Loucy (cell line): ENCODE measurements at regions not wholly inside any gene's neighbourhood (a gene's known extent, or its start where the extent isn't known, plus 50 kb on each side); places are given as distances from the start of the nearest gene placed in this dataset.

ENCODE experiments used
- H2AFZ ChIP-seq: fragments of 200-600 bp; sonication (generic); 2 replicates; pipeline ENCODE4 v1.6.0; 2016; ENCODE audit warnings: antibody characterized with exemption, mild to moderate bottlenecking, low read length, moderate library complexity
- H3F3A ChIP-seq: fragments of 200-600 bp; 2 replicates; pipeline ENCODE4 v1.6.0; 2016; ENCODE audit warnings: antibody characterized with exemption, low read depth, mild to moderate bottlenecking
- H3K27me3 ChIP-seq: fragments of 200-600 bp; sonication (generic); 2 replicates; pipeline ENCODE4 v1.6.1; 2014; ENCODE audit warnings: low read length, mild to moderate bottlenecking; ENCODE audit not compliant: insufficient read depth, poor library complexity, severe bottlenecking
- H3K36me3 ChIP-seq: fragments of 200-600 bp; sonication (generic); 2 replicates; pipeline ENCODE4 v1.6.1; 2016; ENCODE audit warnings: low read length; ENCODE audit not compliant: insufficient read depth
- H3K4me1 ChIP-seq: fragments of 200-600 bp; sonication (generic); 2 replicates; pipeline ENCODE4 v1.5.1; 2014; ENCODE audit warnings: low read length, mild to moderate bottlenecking; ENCODE audit not compliant: insufficient read depth, poor library complexity, severe bottlenecking
- H3K4me2 ChIP-seq: fragments of 200-600 bp; sonication (generic); 2 replicates; pipeline ENCODE4 v1.6.0; 2014; ENCODE audit warnings: antibody characterized with exemption, low read length, low read depth, mild to moderate bottlenecking; ENCODE audit not compliant: poor library complexity, severe bottlenecking
- H3K4me3 ChIP-seq: fragments of 200-600 bp; sonication (generic); 2 replicates; pipeline ENCODE4 v1.5.1; 2014; ENCODE audit warnings: low read length, mild to moderate bottlenecking, mixed read lengths; ENCODE audit not compliant: poor library complexity, severe bottlenecking
- H3K79me2 ChIP-seq: fragments of 200-600 bp; sonication (generic); 2 replicates; pipeline ENCODE4 v1.6.1; 2014; ENCODE audit warnings: low read length; ENCODE audit not compliant: insufficient read depth
- H3K9ac ChIP-seq: fragments of 200-600 bp; sonication (generic); 2 replicates; pipeline ENCODE4 v1.6.0; 2014; ENCODE audit warnings: mild to moderate bottlenecking, low read depth, low read length, moderate library complexity; ENCODE audit not compliant: poor library complexity, severe bottlenecking
- H3K9me2 ChIP-seq: fragments of 200-600 bp; sonication (generic); replicated peaks from 2 replicates; pipeline ENCODE4 v1.6.1; 2016; ENCODE audit warnings: low read depth, low read length, mixed read lengths
- H3K9me3 ChIP-seq: fragments of 200-600 bp; sonication (generic); 2 replicates; pipeline ENCODE4 v1.6.1; 2014; ENCODE audit warnings: mild to moderate bottlenecking, antibody characterized with exemption, low read length, low read depth; ENCODE audit not compliant: insufficient read depth
- H4K20me1 ChIP-seq: fragments of 200-600 bp; sonication (generic); 2 replicates; pipeline ENCODE4 v1.6.0; 2014; ENCODE audit warnings: antibody characterized with exemption, low read length, mild to moderate bottlenecking; ENCODE audit not compliant: insufficient read depth, poor library complexity, severe bottlenecking
- EZH2phosphoT487 ChIP-seq: fragments of 200-600 bp; IDR thresholded peaks from 2 replicates; pipeline ENCODE4 v1.6.1; 2018; ENCODE audit warnings: antibody characterized with exemption, mild to moderate bottlenecking, moderate library complexity, borderline replicate concordance
- TF ChIP-seq, protein P1 (sequence below): fragments of 200-600 bp; sonication (generic); conservative IDR thresholded peaks from 2 replicates; pipeline ENCODE4 v1.5.1; 2014; ENCODE audit warnings: mild to moderate bottlenecking, antibody characterized with exemption, low read length

DNA sequence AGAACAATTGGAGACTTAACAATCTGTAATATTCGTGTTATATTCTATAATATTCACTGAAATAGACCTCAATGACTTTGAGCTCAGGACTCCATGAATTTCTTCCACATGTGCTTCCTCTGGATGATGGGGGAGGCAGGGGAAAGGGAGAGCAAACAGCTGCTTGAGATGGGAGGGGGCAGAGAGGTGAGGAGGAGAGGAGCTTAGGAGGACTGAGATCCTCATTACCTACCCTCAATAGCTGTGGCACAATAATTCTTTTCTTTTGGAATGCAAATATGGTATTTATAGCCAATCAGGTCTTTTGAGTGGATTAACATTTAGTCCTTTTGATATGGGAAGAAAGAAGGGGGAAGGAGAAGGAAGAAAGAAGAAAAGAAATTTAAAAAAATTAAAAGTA lies 64.1 kb upstream of the ZNF217 start:
- Histone ChIP-seq H3K9ac (no peak overlapping the region), H3K4me1 (peaks cover 32% of the 10 kb centered on the region)

DNA sequence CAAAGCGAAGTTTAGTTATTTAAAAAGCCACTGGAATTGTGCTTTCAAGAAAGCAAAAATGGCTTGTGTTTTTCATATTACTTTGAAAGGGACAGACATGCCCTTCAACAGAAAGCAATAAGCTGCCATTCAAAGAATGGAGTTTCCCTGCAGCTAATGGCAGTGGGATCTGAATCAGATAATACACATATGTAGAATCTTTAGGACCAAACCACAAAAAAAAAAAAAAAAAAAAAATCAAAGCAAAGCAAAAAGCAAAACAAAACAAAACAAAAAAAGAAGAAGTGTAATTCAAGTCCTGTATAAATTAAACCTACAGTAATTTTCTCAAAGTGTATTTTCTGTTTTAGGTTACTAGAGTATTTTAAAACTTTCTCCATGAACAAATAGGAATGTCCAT lies 63.6 kb upstream of the ZNF217 start:
- Histone ChIP-seq H3K9me2 (no peaks in the 10 kb centered on the region), H3K9me3 (no peaks in the 10 kb centered on the region), H3K4me2 (no peak overlapping the region), H3K27me3 (no peaks in the 10 kb centered on the region), H4K20me1 (no peaks in the 10 kb centered on the region), H2AFZ (no peak overlapping the region), H3K4me3 (no peak overlapping the region), H3K36me3 (no peaks in the 10 kb centered on the region), H3K4me1 (peaks cover 36% of the 10 kb centered on the region), H3F3A (0 out of 2 replicates have a peak, but pooled peaks cover 2% of the 10 kb centered on the region), H3K79me2 (no peaks in the 10 kb centered on the region), H3K9ac (no peak overlapping the region)
- TF ChIP-seq EZH2phosphoT487 = no peak
- TF ChIP-seq, protein P1, sequence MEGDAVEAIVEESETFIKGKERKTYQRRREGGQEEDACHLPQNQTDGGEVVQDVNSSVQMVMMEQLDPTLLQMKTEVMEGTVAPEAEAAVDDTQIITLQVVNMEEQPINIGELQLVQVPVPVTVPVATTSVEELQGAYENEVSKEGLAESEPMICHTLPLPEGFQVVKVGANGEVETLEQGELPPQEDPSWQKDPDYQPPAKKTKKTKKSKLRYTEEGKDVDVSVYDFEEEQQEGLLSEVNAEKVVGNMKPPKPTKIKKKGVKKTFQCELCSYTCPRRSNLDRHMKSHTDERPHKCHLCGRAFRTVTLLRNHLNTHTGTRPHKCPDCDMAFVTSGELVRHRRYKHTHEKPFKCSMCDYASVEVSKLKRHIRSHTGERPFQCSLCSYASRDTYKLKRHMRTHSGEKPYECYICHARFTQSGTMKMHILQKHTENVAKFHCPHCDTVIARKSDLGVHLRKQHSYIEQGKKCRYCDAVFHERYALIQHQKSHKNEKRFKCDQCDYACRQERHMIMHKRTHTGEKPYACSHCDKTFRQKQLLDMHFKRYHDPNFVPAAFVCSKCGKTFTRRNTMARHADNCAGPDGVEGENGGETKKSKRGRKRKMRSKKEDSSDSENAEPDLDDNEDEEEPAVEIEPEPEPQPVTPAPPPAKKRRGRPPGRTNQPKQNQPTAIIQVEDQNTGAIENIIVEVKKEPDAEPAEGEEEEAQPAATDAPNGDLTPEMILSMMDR = no peak

More for the DNA sequence above, 64.1 kb upstream of the ZNF217 start:
- H3K4me3 ChIP-seq = no peak overlapping the region
- H4K20me1 ChIP-seq = no peaks in the 10 kb centered on the region
- TF ChIP-seq, protein P1 = no peak
- TF ChIP-seq EZH2phosphoT487 = no peak
- H3K27me3 ChIP-seq = no peaks in the 10 kb centered on the region
- no peaks in the 10 kb centered on the region for H3K9me3 ChIP-seq
- 0 out of 2 replicates have a peak, but pooled peaks cover 2% of the 10 kb centered on the region for H3F3A ChIP-seq
- no peak overlapping the region for H3K4me2 ChIP-seq
- H3K36me3 ChIP-seq = no peaks in the 10 kb centered on the region
- H2AFZ ChIP-seq = no peak overlapping the region
- no peaks in the 10 kb centered on the region for H3K9me2 ChIP-seq
- H3K79me2 ChIP-seq = no peaks in the 10 kb centered on the region

DNA sequence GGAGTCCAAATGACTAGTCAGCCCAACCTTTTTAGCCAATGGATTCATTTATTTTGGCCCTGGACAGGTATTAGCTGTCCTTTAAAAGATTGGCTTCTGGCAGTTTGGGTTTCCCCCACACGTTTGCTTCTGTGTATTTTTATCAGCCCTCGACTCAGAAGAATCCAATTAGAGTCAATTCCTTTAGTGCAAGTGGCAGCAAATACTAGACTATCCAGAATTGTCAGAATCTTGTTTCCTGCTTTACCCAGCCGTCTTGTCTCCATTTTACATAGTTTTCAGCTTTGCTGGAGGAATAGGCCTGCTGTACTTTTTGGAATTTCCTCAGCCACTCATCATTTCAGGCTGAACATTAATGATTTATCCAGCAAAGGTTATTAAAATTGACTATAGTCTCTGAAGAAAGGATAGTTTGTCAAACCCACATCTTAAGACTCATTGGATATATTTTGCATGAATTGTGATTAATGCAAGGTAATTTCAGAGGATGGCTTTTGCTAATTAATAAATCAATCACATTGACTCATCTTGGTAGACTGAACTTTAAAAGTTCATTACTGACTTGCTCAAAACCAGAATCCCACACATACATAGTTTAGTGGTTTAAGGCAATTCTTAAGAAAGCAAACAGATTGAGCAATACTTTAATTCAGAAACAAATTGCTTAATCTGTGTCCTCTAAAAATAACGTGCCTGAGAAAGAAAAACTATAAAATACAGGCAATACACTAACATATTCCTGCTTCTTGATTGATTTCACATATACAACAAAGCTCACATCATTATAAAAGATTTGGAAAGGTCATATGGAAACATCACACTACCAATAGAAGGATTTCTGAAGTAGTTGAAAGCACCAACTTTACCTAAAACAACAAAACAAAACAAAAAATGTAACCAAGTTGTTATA lies 62.9 kb upstream of the ZNF217 start:
- Histone ChIP-seq H3K9me3 (no peaks in the 10 kb centered on the region), H3K9me2 (no peaks in the 10 kb centered on the region), H3K27me3 (no peaks in the 10 kb centered on the region), H3K4me1 (peaks cover 40% of the 10 kb centered on the region), H3K9ac (no peak overlapping the region), H4K20me1 (no peaks in the 10 kb centered on the region), H3F3A (0 out of 2 replicates have a peak, but pooled peaks cover 2% of the 10 kb centered on the region), H3K36me3 (no peaks in the 10 kb centered on the region), H2AFZ (peak overlapping the region; percentile 60), H3K79me2 (no peaks in the 10 kb centered on the region), H3K4me3 (no peak overlapping the region), H3K4me2 (no peak overlapping the region)
- no peak for TF ChIP-seq EZH2phosphoT487
- TF ChIP-seq, protein P1 = no peak
